Spinal cord (tissue), 9 donors: ENCODE measurements at regions not wholly inside any gene's neighbourhood (a gene's known extent, or its start where the extent isn't known, plus 50 kb on each side); places are given as distances from the start of the nearest gene placed in this dataset.

ENCODE experiments used
- DNase-seq, 6 donors: peaks; one replicate each; pipeline versions ENCODE4 v3.0.0 to v3.0.0-alpha.2; 2013 to 2015; ENCODE audit warnings: low spot score in 6 of 6, low read depth in 4 of 6
- H3K27ac ChIP-seq: one replicate; pipeline ENCODE4 v1.5.1; 2013; ENCODE audit warnings: low read depth, low read length, control low read depth
- H3K27me3 ChIP-seq: one replicate; pipeline ENCODE4 v1.6.1; 2013; ENCODE audit warnings: low read length; ENCODE audit not compliant: control insufficient read depth, insufficient read depth
- H3K36me3 ChIP-seq: one replicate; pipeline ENCODE4 v1.6.1; 2013; ENCODE audit warnings: low read length; ENCODE audit not compliant: control insufficient read depth, insufficient read depth
- H3K4me1 ChIP-seq: one replicate; pipeline ENCODE4 v1.6.1; 2013; ENCODE audit warnings: low read length; ENCODE audit not compliant: control insufficient read depth, insufficient read depth
- H3K4me3 ChIP-seq: one replicate; pipeline ENCODE4 v1.5.1; 2013; ENCODE audit warnings: low read depth, low read length, control low read depth
- H3K9me3 ChIP-seq: one replicate; pipeline ENCODE4 v1.6.1; 2013; ENCODE audit warnings: low read length; ENCODE audit not compliant: control insufficient read depth, insufficient read depth
- WGBS: methylation state at CpG from one replicate; pipeline ENCODE4 v1.1.5; 2013; ENCODE audit warnings: missing lambda C conversion rate; ENCODE audit not compliant: insufficient coverage; 5-methylcytosine and 5-hydroxymethylcytosine counted together
- donor health status: healthy.

- H3K27ac ChIP-seq, result no peak overlapping the region
- WGBS, result no CpG with 5 or more reads among the region's 1 CpG
- no peak overlapping the region for H3K4me3 ChIP-seq
- H3K36me3 ChIP-seq, result no peaks in the 10 kb centered on the region
- H3K4me1 ChIP-seq, result no peaks in the 10 kb centered on the region
- H3K9me3 ChIP-seq, result no peaks in the 10 kb centered on the region
- no peak for DNase-seq
- no peaks in the 10 kb centered on the region for H3K27me3 ChIP-seq
These were observed 72.3 kb upstream of the GRID2 start for GRCh38 chr4:92231511-92231910.

GRCh38 chr4:92232566-92232965 is 71.2 kb upstream of the GRID2 start:
- H3K4me1 ChIP-seq, result no peaks in the 10 kb centered on the region
- H3K27me3 ChIP-seq, result no peaks in the 10 kb centered on the region
- H3K36me3 ChIP-seq, result no peaks in the 10 kb centered on the region
- no peak for DNase-seq
- H3K9me3 ChIP-seq, result no peaks in the 10 kb centered on the region
- no peak overlapping the region for H3K4me3 ChIP-seq
- no peak overlapping the region for H3K27ac ChIP-seq

GRCh38 chr4:92234393-92235176 is 69.2 kb upstream of the GRID2 start:
- peak in 2 of 6 donors; percentile 9 to 21 for DNase-seq
- H3K27ac ChIP-seq, result no peak overlapping the region
- peaks cover 5% of the 10 kb centered on the region for H3K9me3 ChIP-seq
- no peaks in the 10 kb centered on the region for H3K27me3 ChIP-seq
- WGBS, result no CpG with 5 or more reads among the region's 4 CpGs
- no peaks in the 10 kb centered on the region for H3K4me1 ChIP-seq
- H3K4me3 ChIP-seq, result no peak overlapping the region
- H3K36me3 ChIP-seq, result no peaks in the 10 kb centered on the region

- Histone ChIP-seq H3K36me3 (no peaks in the 10 kb centered on the region), H3K4me1 (no peaks in the 10 kb centered on the region), H3K4me3 (no peak overlapping the region), H3K27ac (no peak overlapping the region), H3K27me3 (no peaks in the 10 kb centered on the region), H3K9me3 (peaks cover 6% of the 10 kb centered on the region)
- DNase-seq, result peak in 4 of 6 donors; percentile 10 to 86 (median 44)
- WGBS, result no CpG with 5 or more reads among the region's 2 CpGs
These were observed 68.0 kb upstream of the GRID2 start for GRCh38 chr4:92235731-92236130.

GRCh38 chr4:92236877-92237276 is 66.9 kb upstream of the GRID2 start:
- H3K9me3 ChIP-seq, result peaks cover 6% of the 10 kb centered on the region
- no peak overlapping the region for H3K4me3 ChIP-seq
- peak in 1 of 6 donors; percentile 24 for DNase-seq
- no peaks in the 10 kb centered on the region for H3K27me3 ChIP-seq
- H3K36me3 ChIP-seq, result no peaks in the 10 kb centered on the region
- no peaks in the 10 kb centered on the region for H3K4me1 ChIP-seq
- H3K27ac ChIP-seq, result no peak overlapping the region
- no CpG with 5 or more reads among the region's 1 CpG for WGBS

GRCh38 chr4:92237559-92237958 is 66.2 kb upstream of the GRID2 start:
- H3K27me3 ChIP-seq, result no peaks in the 10 kb centered on the region
- peaks cover 6% of the 10 kb centered on the region for H3K9me3 ChIP-seq
- no peak overlapping the region for H3K27ac ChIP-seq
- no peaks in the 10 kb centered on the region for H3K4me1 ChIP-seq
- no peak for DNase-seq
- H3K36me3 ChIP-seq, result no peaks in the 10 kb centered on the region
- H3K4me3 ChIP-seq, result no peak overlapping the region

- Histone ChIP-seq H3K27me3 (no peaks in the 10 kb centered on the region), H3K36me3 (no peaks in the 10 kb centered on the region), H3K27ac (no peak overlapping the region), H3K4me1 (no peaks in the 10 kb centered on the region), H3K4me3 (no peak overlapping the region), H3K9me3 (peaks cover 6% of the 10 kb centered on the region)
- DNase-seq, result no peak
- WGBS, result no CpG with 5 or more reads among the region's 2 CpGs
These were observed 62.7 kb upstream of the GRID2 start for GRCh38 chr4:92241094-92241493.

- no peak overlapping the region for H3K4me3 ChIP-seq
- DNase-seq, result no peak
These were observed 57.4 kb upstream of the GRID2 start for GRCh38 chr4:92246384-92246783.

GRCh38 chr4:92249541-92249940 is 54.2 kb upstream of the GRID2 start:
- no CpG with 5 or more reads among the region's 2 CpGs for WGBS
- Histone ChIP-seq H3K9me3 (peaks cover 2% of the 10 kb centered on the region), H3K27ac (no peak overlapping the region)

More at GRCh38 chr4:92246384-92246783, 57.4 kb upstream of the GRID2 start:
- Histone ChIP-seq H3K4me1 (no peaks in the 10 kb centered on the region), H3K27me3 (no peaks in the 10 kb centered on the region), H3K36me3 (no peaks in the 10 kb centered on the region), H3K9me3 (peaks cover 2% of the 10 kb centered on the region), H3K27ac (no peak overlapping the region)

GRCh38 chr4:92251711-92252110 is 52.1 kb upstream of the GRID2 start:
- no peak for DNase-seq
- no CpG with 5 or more reads among the region's 1 CpG for whole genome bisulfite sequencing
- Histone ChIP-seq H3K4me1 (no peaks in the 10 kb centered on the region), H3K27ac (no peak overlapping the region), H3K9me3 (peaks cover 2% of the 10 kb centered on the region), H3K36me3 (no peaks in the 10 kb centered on the region), H3K27me3 (no peaks in the 10 kb centered on the region), H3K4me3 (no peak overlapping the region)

More at GRCh38 chr4:92249541-92249940, 54.2 kb upstream of the GRID2 start:
- H3K36me3 ChIP-seq, result no peaks in the 10 kb centered on the region
- no peaks in the 10 kb centered on the region for H3K27me3 ChIP-seq
- no peaks in the 10 kb centered on the region for H3K4me1 ChIP-seq
- H3K4me3 ChIP-seq, result no peak overlapping the region
- DNase-seq, result no peak
